HG02852 (cell line): ENCODE measurements at regions not wholly inside any gene's neighbourhood (a gene's known extent, or its start where the extent isn't known, plus 50 kb on each side); places are given as distances from the start of the nearest gene placed in this dataset.
A peak's percentile ranks its signal among the peaks of the same experiment; 100 is the strongest.

Experiments
- ATAC-seq: cut with Tn5 transposase; IDR thresholded peaks from one replicate; pipeline ENCODE4 v1.9.1; 2021; ENCODE audit warnings: mild to moderate bottlenecking, moderate library complexity; ENCODE audit not compliant: unreplicated experiment

GRCh38 chr3:168534761-168535160 lies 439.0 kb upstream of the GOLIM4 start:
- ATAC-seq = no peak

DNA sequence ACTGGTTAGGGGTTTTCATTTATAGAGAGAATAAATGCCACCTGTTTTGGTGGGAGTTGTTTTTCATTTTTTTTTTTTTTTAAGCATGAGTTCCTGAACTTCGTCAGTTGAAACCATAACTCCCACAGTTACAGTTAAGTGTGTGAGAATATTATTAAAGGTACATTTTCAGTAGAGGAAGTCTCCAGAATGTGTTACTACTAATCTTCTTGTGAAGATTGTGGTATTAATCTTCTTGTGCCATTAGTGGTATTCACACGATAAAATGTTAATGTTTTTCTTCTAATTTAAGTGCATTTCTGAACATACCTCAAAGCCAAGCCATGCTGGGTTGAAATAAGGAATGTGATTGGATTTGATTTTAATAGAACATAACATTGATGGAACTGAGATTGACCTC lies 437.9 kb upstream of the GOLIM4 start:
- no peak for ATAC-seq

GRCh38 chr3:168532135-168532534 lies 436.4 kb upstream of the GOLIM4 start:
- ATAC-seq = no peak

DNA sequence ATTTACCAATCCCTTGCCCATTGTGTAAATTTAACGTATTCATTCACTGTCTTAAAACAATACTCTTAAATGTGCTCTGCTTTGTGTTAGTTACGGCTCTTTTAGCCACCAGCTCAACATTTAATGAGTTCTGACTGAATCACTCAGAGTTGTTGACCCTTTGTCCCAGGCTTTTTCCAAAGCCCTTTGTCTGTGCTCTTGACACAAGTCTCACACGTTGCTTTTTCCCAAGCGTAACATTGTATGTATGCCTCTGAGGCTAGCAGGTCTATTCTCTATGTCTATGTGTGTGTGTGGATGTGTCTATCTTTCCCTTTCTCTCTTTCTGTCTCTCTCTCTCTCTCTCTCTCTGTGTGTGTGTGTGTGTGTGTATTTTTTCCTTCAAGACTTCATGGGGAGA lies 435.4 kb upstream of the GOLIM4 start:
- no peak for ATAC-seq

DNA sequence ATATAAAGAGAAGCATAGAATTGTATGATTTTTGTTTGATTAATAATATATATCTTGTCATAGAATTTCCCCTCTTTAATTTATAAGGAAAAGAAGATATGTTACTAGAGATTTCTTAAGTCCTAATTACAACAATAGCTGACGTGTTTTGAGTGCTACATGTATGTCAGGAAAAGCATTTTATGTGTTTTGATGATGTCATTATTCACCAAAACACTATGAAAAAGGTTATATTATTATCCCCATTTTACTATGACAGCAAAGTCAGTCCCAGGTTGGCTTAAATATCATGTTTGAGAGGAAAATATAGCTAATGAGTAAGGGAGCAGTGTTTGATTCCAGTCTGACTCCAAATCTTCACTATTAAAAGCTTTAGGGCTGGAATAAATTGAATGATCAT lies 428.4 kb upstream of the GOLIM4 start:
- ATAC-seq = no peak

DNA sequence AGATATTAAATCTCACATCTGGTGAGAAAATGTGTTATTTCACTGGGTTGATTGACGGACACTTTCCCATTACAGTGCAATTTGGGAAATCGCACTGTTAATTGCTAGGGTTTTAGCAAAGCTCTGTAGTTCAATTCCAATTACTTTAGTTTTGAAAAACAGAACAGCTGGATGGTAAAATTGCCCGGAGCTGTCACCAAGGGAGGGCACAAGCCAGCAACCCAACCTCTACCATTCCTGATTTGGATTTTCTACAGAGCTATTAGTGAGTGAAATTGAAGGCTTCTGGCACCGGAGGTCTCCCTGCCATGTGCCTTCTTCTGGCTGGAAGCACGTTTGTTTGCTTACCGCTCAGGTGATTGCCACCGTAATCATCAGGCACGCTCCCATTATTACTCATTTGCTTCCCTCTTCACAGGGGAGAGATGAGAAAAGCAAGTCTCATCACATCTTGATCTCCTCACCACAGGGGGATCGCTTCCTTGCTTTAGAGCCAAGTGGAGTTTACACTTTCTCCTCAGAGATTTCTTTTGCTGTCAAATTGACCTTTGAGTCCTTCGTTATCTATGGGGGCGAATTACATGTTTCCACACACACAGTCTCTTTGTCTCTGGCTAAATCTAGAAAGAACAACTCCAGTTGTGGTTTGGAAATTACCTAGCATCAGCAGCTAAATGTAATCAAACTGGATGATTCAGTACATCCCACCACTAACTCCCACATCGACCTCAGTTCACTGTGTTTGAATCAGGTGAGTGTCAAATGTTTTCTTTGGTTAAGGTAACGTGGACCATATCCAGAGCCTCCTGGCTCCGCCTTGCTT lies 421.7 kb upstream of the GOLIM4 start:
- peak; percentile 54 for ATAC-seq

- no peak for ATAC-seq
These were observed 418.5 kb upstream of the GOLIM4 start for GRCh38 chr3:168514252-168514651.

DNA sequence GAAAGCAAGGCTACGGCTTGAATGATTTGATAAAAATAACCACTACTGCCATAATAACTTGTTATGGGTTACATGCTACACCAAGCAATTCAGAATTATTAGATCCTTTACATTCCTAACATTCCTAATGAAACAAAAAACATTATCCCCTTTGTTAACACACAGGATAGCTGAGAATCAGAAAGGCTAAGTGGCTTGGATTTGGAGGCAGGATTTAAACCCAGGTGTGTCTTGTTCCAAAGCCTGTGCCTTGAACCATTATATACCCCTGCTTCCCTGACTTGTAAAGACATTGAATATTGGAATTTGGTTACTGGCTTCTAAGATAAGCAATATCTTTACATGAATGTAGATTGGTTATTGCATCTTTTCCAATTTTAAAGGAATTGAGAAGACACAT lies 417.1 kb upstream of the GOLIM4 start:
- ATAC-seq = no peak

- ATAC-seq = no peak
These were observed 415.8 kb upstream of the GOLIM4 start for GRCh38 chr3:168511428-168512014.

DNA sequence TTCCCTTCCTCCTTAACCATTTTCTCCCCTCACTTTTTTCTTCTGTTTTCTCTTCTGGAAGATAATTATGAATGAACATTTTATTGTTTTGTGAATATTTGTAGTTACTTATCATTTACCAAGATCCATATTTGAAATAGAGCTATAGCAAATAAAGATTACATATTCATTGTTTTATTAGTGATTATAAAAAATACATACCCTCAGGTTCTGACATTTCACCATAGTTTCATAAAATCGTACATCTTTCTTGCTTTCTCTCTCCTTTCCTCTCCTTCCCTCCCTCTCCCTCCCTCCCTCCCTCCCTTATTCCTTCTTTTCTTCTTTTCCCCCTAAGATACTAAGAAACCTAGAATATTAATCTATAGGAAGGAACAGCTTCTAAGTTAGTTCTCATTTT lies 410.9 kb upstream of the GOLIM4 start:
- ATAC-seq = no peak

- ATAC-seq = no peak
These were observed 405.8 kb upstream of the GOLIM4 start for GRCh38 chr3:168501570-168501969.

DNA sequence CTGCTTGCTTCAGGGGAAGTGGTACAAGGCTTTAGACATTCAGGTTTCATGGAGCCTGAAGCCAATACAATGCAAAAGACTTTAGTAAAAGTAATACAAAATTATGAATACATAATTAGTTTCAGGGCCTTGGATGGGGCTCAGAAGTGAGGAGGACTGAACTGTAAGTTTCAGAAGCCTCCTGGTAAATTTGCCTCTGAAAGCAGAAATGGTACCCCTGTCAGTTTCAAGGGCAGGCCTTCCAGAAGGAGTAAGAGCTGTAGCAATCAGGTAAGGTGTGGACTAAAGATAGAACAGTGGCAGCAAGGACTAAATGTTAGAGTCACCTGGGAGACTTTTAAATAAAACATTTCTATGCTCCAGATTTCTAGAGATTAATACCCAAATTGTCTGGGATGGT lies 402.5 kb upstream of the GOLIM4 start:
- ATAC-seq = no peak

DNA sequence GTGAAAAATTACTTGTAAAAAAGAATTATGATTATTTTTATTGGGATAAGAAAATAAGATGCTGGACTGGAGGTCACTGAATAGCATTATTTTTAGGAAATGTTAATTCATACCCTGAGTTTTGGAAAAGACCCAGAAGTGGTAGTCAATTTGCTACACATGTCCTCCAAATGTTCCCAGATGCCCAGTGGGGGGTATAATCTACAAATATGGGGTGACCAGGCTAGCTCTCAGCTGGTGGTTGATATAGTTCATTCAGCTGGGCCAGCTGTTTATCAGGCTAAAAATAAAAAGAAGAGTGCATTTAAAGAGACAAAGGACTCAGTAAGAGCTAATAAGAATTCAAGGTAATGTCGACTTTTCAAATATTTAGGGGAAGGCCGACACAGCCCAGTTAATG lies 402.0 kb upstream of the GOLIM4 start:
- no peak for ATAC-seq

GRCh38 chr3:168497183-168497582 lies 401.5 kb upstream of the GOLIM4 start:
- ATAC-seq = no peak

DNA sequence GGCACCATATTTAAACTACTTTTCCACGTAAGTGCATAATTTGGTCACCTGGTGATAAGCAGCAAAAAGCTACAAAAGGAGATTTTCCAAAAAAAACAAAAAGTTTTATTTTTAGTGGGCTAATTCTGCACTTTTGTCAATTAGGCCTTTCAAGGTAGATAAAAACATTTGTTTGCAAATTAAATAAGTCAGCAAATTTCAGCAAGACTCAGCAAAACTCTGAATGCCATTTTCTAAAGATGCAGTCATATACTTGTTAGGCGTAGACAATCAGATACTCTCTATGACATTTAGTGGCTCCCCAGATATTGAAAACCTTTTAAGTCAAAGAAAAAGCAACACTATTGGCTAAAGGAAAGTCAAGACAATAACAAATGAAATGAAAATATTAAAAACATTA lies 400.2 kb upstream of the GOLIM4 start:
- no peak for ATAC-seq

- ATAC-seq = no peak
These were observed 399.5 kb upstream of the GOLIM4 start for GRCh38 chr3:168495270-168495669.

DNA sequence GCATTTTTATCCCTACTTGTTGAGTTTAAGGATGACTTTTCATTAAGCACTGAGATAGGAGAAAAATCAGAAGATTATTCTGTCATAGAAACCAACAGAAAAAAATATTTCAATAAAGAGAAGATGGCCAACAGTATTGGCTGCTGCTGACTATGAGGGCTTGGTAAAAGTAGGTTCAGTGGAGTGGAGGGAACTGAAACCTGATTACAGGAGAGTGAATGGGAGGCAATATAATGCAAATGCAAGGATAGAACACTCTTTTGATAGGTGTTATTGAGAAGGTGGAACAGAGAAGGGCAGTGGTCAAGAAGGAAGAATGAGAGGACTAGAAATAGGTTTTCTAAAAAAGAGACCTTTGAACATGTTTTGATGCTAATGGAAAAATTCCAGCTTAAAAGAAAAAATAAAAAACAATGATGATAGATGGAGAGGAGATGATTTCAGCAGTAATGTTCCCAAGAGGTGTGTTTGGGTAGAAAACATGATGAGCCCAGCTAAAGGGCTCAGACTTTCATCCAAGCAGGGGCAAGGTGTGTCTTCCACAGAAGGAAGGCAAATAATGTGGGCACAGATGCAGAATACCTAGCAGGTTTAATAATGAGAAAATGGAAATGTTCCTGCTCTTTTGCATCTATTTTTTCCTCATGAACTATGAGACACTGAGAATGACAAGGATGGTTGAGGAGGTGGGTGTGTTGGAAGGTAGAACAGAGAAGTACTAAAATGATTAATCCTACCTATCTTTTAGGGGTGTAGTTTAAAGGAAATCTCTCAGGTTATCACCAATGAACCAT lies 397.9 kb upstream of the GOLIM4 start:
- ATAC-seq = no peak

- no peak for ATAC-seq
These were observed 395.3 kb upstream of the GOLIM4 start for GRCh38 chr3:168490981-168491380.

DNA sequence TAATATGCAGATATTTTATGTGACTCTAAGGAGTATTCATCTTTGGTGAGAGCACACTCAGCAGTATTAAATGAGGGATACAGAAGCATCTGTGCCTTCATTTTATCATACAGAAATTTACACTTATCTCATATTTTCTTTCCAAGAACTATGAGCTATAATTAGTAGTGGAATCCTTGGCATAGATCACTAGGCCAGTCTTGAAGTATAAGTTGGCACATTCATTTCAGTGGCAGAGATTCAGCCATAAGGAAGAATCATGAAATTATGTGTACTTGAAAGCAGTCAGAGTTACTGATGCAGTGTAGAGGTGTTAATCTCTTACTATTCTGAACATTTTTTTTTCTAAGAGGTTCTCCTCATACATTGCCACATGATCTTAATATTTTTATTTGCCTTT lies 393.6 kb upstream of the GOLIM4 start:
- no peak for ATAC-seq

- ATAC-seq = no peak
These were observed 390.2 kb upstream of the GOLIM4 start for GRCh38 chr3:168485936-168486335.

- ATAC-seq = no peak
These were observed 380.7 kb upstream of the GOLIM4 start for GRCh38 chr3:168476360-168476980.
